HCT116 (cell line): ENCODE measurements at regions not wholly inside any gene's neighbourhood (a gene's known extent, or its start where the extent isn't known, plus 50 kb on each side); places are given as distances from the start of the nearest gene placed in this dataset.

Experiments used
- ATAC-seq: fragments of 200-7000 bp; cut with Tn5 transposase; 2 replicates; pipeline ENCODE4 v1.9.1; 2020; ENCODE audit warnings: mild to moderate bottlenecking, moderate library complexity
- BruUV-seq: library from RNA; stranded (reverse); fragments of 400-500 nt; replicated peaks from 2 replicates; lab custom pipeline; 2021; lab: Mats Ljungman, UMichigan
- CTCF ChIA-PET: fragments of 300-600 bp; sonication (Branson Sonifier 250); formaldehyde crosslinking; loops from one replicate; lab custom pipeline; 2021; ENCODE audit warnings: antibody characterized with exemption; lab: Charles Lee
- POLR2A ChIA-PET: fragments of 300-600, 350-600 bp; sonication (Branson Sonifier 250); formaldehyde crosslinking; loops from one replicate; lab custom pipeline; 2021; ENCODE audit warnings: antibody characterized with exemption; lab: Charles Lee
- RAD21 ChIA-PET, 2 experiments: fragments of 300-600 bp; sonication (Branson Sonifier 250); formaldehyde crosslinking; loops; one replicate each; lab custom pipeline; 2023; ENCODE audit warnings: low total read pairs in 2 of 2; ENCODE audit not compliant: uncharacterized antibody in 2 of 2, unreplicated experiment in 2 of 2, low non-redundant PET in 1 of 2; lab: Charles Lee
- DNase-seq: peaks from one replicate; pipeline ENCODE4 v3.0.0-alpha.2; 2010; ENCODE audit warnings: low read depth, low spot score
- H2AFZ ChIP-seq: fragments of 200-600 bp; shearing (Covaris generic), sonication (generic); 2 replicates; pipeline ENCODE4 v1.6.1; 2017; ENCODE audit warnings: low read depth, mixed run types, mixed read lengths, antibody characterized with exemption, low read length; ENCODE audit not compliant: poor library complexity, severe bottlenecking
- H3K27ac ChIP-seq: 2 replicates; pipeline ENCODE4 v1.5.1; 2012; ENCODE audit warnings: low read depth, low read length
- H3K27me3 ChIP-seq: fragments of 200-600 bp; sonication (generic); 2 replicates; pipeline ENCODE4 v1.6.1; 2016; ENCODE audit warnings: mixed run types, low read length, mixed read lengths; ENCODE audit not compliant: insufficient read depth
- H3K36me3 ChIP-seq, 2 experiments: fragments of 200-500 bp in 1 of 2; fragments of 200-600 bp in 1 of 2; sonication (Bioruptor generic) in 1 of 2; sonication (generic) in 1 of 2; 2 replicates each; pipeline versions ENCODE4 v1.5.1 to v1.6.1; 2014 to 2016; ENCODE audit warnings: low read length in 2 of 2, inconsistent platforms in 1 of 2, mixed read lengths in 1 of 2, mixed run types in 1 of 2; ENCODE audit not compliant: insufficient read depth in 2 of 2, control insufficient read depth in 1 of 2
- H3K4me1 ChIP-seq, 2 experiments: fragments of 200-600 bp in 1 of 2; sonication (generic) in 1 of 2; 2 replicates each; pipeline versions ENCODE4 v1.5.1 to v1.6.1; 2012 to 2017; ENCODE audit warnings: low read length in 2 of 2, inconsistent platforms in 1 of 2, mild to moderate bottlenecking in 1 of 2, mixed read lengths in 1 of 2, mixed run types in 1 of 2, moderate library complexity in 1 of 2; ENCODE audit not compliant: insufficient read depth in 2 of 2, control insufficient read depth in 1 of 2
- H3K4me2 ChIP-seq: fragments of 200-600 bp; sonication (generic); 2 replicates; pipeline ENCODE4 v1.6.1; 2017; ENCODE audit warnings: mixed run types, low read length, mixed read lengths
- H3K4me3 ChIP-seq, 2 experiments: fragments of 200-600 bp in 1 of 2; sonication (generic) in 1 of 2; replicated peaks in 1 of 2; 2 replicates each; pipeline ENCODE4 v1.5.1; 2011 to 2016; ENCODE audit warnings: low read length in 2 of 2, control low read depth in 1 of 2, low read depth in 1 of 2, mild to moderate bottlenecking in 1 of 2, mixed read lengths in 1 of 2, mixed run types in 1 of 2
- H3K79me2 ChIP-seq: fragments of 200-600 bp; sonication (generic); 2 replicates; pipeline ENCODE4 v1.6.1; 2017; ENCODE audit warnings: mild to moderate bottlenecking, mixed run types, low read length, moderate library complexity, mixed read lengths; ENCODE audit not compliant: insufficient read depth
- H3K9ac ChIP-seq: fragments of 200-600 bp; sonication (generic); 2 replicates; pipeline ENCODE4 v1.6.1; 2016; ENCODE audit warnings: low read length, mixed read lengths
- H3K9me2 ChIP-seq: fragments of 200-600 bp; sonication (generic), shearing (Covaris generic); 2 replicates; pipeline ENCODE4 v1.6.1; 2017; ENCODE audit warnings: mixed run types, mild to moderate bottlenecking, moderate library complexity; ENCODE audit not compliant: insufficient read depth
- H3K9me3 ChIP-seq, 2 experiments: fragments of 200-500 bp in 1 of 2; fragments of 200-600 bp in 1 of 2; sonication (Bioruptor generic) in 1 of 2; sonication (generic) in 1 of 2; 2 replicates each; pipeline ENCODE4 v1.6.1; 2014 to 2017; ENCODE audit warnings: low read length in 2 of 2, mixed read lengths in 2 of 2, inconsistent platforms in 1 of 2, low read depth in 1 of 2, mild to moderate bottlenecking in 1 of 2, mixed run types in 1 of 2, moderate library complexity in 1 of 2; ENCODE audit not compliant: control insufficient read depth in 1 of 2, insufficient read depth in 1 of 2
- H4K20me1 ChIP-seq: fragments of 200-600 bp; sonication (generic), shearing (Covaris generic); 2 replicates; pipeline ENCODE4 v1.6.1; 2017; ENCODE audit warnings: mixed run types, mild to moderate bottlenecking, moderate library complexity; ENCODE audit not compliant: insufficient read depth
- ATF3 ChIP-seq: IDR thresholded peaks from 2 replicates; pipeline ENCODE4 v1.6.1; 2012
- CBX3 ChIP-seq: IDR thresholded peaks from 2 replicates; pipeline ENCODE4 v1.6.1; 2012; ENCODE audit warnings: low read depth
- CTCF ChIP-seq, 3 experiments: fragments of 200-600 bp in 1 of 3; sonication (generic) in 1 of 3; IDR thresholded peaks in 2 of 3; conservative IDR thresholded peaks in 1 of 3; 2 replicates each; pipeline ENCODE4 v1.5.1; 2012 to 2017; ENCODE audit warnings: low read depth in 2 of 3, low read length in 2 of 3, antibody characterized with exemption in 1 of 3, borderline replicate concordance in 1 of 3, control low read depth in 1 of 3, mild to moderate bottlenecking in 1 of 3, mixed read lengths in 1 of 3, mixed run types in 1 of 3, moderate library complexity in 1 of 3; ENCODE audit not compliant: insufficient read depth in 1 of 3
- EGR1 ChIP-seq: IDR thresholded peaks from 2 replicates; pipeline ENCODE4 v1.6.1; 2012; ENCODE audit warnings: low read depth
- EZH2phosphoT487 ChIP-seq: fragments of 200-600 bp; IDR thresholded peaks from 2 replicates; pipeline ENCODE4 v1.6.1; 2018; ENCODE audit warnings: antibody characterized with exemption, borderline replicate concordance
- FOSL1 ChIP-seq: IDR thresholded peaks from 2 replicates; pipeline ENCODE4 v1.6.1; 2012; ENCODE audit warnings: low read depth
- MAX ChIP-seq: IDR thresholded peaks from 2 replicates; pipeline ENCODE4 v1.6.1; 2012
- POLR2A ChIP-seq: IDR thresholded peaks from 2 replicates; pipeline ENCODE4 v1.7.0; 2011; ENCODE audit warnings: borderline replicate concordance; ENCODE audit not compliant: insufficient read depth, insufficient read length; ENCODE audit errors: extremely low read depth
- POLR2AphosphoS5 ChIP-seq: IDR thresholded peaks from 2 replicates; pipeline ENCODE4 v1.6.1; 2011; ENCODE audit warnings: mild to moderate bottlenecking, low read depth, low read length, moderate library complexity
- RAD21 ChIP-seq: IDR thresholded peaks from 2 replicates; pipeline ENCODE4 v1.6.1; 2012; ENCODE audit warnings: low read depth, mild to moderate bottlenecking
- REST ChIP-seq: IDR thresholded peaks from 2 replicates; pipeline ENCODE4 v1.6.1; 2012; ENCODE audit warnings: low read depth
- TCF7L2 ChIP-seq: IDR thresholded peaks from 2 replicates; pipeline ENCODE4 v1.7.0; 2011; ENCODE audit warnings: borderline replicate concordance, inconsistent platforms; ENCODE audit not compliant: insufficient read depth, insufficient read length; ENCODE audit errors: extremely low read depth
- YY1 ChIP-seq: IDR thresholded peaks from 2 replicates; pipeline ENCODE4 v1.6.1; 2011; ENCODE audit warnings: low read length, low read depth, moderate library complexity, mild to moderate bottlenecking; ENCODE audit not compliant: insufficient replicate concordance; ENCODE audit errors: extremely low read depth
- ZFX ChIP-seq: fragments of 450-650 bp; IDR thresholded peaks from 2 replicates; pipeline ENCODE4 v1.6.1; 2017
- ZNF274 ChIP-seq: fragments of 200-500 bp; sonication (Bioruptor generic); IDR thresholded peaks from 2 replicates; pipeline ENCODE4 v1.6.1; 2014; ENCODE audit warnings: mild to moderate bottlenecking, low read depth, low read length, inconsistent platforms
- intact Hi-C: fragments of 100-400 bp; cut with micrococcal nuclease; formaldehyde crosslinking; loops from 2 replicates; pipeline ENCODE4 v1.10.0; 2022

- Histone ChIP-seq H3K4me2 (no peak overlapping the region), H2AFZ (no peak overlapping the region), H3K27me3 (no peaks in the 10 kb centered on the region), H3K27ac (no peak overlapping the region), H3K4me3 (no peak overlapping the region), H3K9ac (no peak overlapping the region), H3K9me3 (peaks cover 4% of the 10 kb centered on the region in 2 experiments; a peak in 2 of 4 replicates), H3K9me2 (no peaks in the 10 kb centered on the region), H4K20me1 (no peaks in the 10 kb centered on the region), H3K79me2 (no peaks in the 10 kb centered on the region), H3K4me1 (no peaks in the 10 kb centered on the region), H3K36me3 (no peaks in the 10 kb centered on the region)
- CTCF ChIA-PET, result no interaction called here
- no peak for TF ChIP-seq RAD21
- no peak for TF ChIP-seq CTCF (IDR thresholded peaks at IDR 0.05 in 2 of 3, conservative IDR thresholded peaks at IDR 0.05 in 1 of 3; ENCODE audit: borderline replicate concordance in 1 of 3, insufficient read depth in 1 of 3, low read depth in 2 of 3, low read length in 2 of 3)
- TF ChIP-seq ZNF274, result no peak
- no peak for TF ChIP-seq ATF3
- TF ChIP-seq ZFX, result no peak
- TF ChIP-seq POLR2AphosphoS5, result no peak
- TF ChIP-seq POLR2A, result no peak
- TF ChIP-seq FOSL1, result no peak
- TF ChIP-seq REST, result no peak
- no peak for TF ChIP-seq YY1
- no peak for TF ChIP-seq MAX
- no peak for TF ChIP-seq EZH2phosphoT487
- no peak for TF ChIP-seq CBX3
- no peak for TF ChIP-seq TCF7L2
- no peak for TF ChIP-seq EGR1
- DNase-seq (no peak), ATAC-seq (no peak)
- intact Hi-C loops, result no loop called here
- POLR2A ChIA-PET, result no interaction called here
- RAD21 ChIA-PET, result no interaction called here
- no TSS peak for BruUV-seq
Measured at GRCh38 chr9:23914431-23915003, 88.5 kb upstream of the ELAVL2 start.
